Fibroblast of the aortic adventitia (primary cell): ENCODE measurements at regions not wholly inside any gene's neighbourhood (a gene's known extent, or its start where the extent isn't known, plus 50 kb on each side); places are given as distances from the start of the nearest gene placed in this dataset.

Source experiments
- DNase-seq: peaks from one replicate; pipeline ENCODE4 v3.0.0-alpha.2; 2010; ENCODE audit warnings: low read depth
- H3K4me3 ChIP-seq: 2 replicates; pipeline ENCODE4 v1.5.1; 2011; ENCODE audit warnings: low read depth, mild to moderate bottlenecking, control low read depth, low read length, moderate library complexity
- TF ChIP-seq, protein P1 (sequence below): IDR thresholded peaks from 2 replicates; pipeline ENCODE4 v1.5.1; 2011; ENCODE audit warnings: mild to moderate bottlenecking, low read length, control low read depth, inconsistent platforms; ENCODE audit not compliant: insufficient read depth

DNA sequence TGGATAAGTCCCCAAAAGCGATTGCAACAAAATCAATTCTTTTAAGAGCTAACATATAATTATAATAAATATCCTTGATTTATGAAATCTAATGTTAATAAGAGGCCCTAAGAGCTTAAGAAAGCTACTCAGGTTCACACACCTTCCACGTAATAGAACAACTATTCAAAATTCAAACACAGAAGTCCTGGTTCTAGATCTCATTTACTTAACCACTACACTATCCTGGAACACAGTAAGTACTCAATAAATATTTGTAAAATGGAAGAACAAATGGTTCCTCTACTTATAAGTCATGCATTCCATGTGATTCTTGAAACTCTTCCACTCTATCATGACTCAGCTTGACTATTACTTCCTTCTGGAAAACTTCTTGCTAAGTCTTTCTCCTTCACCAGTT lies 268.2 kb downstream of the FAM181B start:
- TF ChIP-seq, protein P1, sequence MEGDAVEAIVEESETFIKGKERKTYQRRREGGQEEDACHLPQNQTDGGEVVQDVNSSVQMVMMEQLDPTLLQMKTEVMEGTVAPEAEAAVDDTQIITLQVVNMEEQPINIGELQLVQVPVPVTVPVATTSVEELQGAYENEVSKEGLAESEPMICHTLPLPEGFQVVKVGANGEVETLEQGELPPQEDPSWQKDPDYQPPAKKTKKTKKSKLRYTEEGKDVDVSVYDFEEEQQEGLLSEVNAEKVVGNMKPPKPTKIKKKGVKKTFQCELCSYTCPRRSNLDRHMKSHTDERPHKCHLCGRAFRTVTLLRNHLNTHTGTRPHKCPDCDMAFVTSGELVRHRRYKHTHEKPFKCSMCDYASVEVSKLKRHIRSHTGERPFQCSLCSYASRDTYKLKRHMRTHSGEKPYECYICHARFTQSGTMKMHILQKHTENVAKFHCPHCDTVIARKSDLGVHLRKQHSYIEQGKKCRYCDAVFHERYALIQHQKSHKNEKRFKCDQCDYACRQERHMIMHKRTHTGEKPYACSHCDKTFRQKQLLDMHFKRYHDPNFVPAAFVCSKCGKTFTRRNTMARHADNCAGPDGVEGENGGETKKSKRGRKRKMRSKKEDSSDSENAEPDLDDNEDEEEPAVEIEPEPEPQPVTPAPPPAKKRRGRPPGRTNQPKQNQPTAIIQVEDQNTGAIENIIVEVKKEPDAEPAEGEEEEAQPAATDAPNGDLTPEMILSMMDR = no peak
- no peak for DNase-seq
- no peak overlapping the region for H3K4me3 ChIP-seq

DNA sequence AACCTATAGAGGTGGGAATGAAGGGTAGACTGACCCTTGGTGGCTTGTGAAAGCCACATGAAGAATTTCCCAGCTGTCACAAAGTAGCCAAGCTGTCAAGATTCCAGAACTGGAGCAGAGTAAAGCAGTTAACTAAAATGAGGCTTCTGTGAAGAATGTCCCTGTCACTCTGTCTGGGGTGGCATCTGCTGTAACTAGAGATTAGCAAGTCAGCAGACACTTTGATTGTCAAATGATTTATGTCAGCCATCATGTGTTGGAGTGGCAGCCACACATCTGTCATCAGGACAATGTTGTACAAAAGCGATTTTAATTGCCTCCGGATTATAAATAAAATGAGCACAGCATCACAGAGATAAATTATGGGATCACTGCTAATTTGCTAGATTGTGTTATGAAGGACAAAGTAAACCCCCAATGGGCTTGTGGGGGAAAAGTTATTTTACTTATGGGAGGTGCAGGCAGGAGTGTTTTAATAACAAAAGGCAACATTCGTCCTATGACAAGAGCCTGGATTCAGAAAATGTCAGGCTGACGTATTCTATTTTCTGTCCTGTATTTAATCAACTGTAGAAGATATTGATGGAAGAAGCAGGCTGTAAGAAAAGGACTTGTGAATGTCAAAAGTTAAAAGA lies 270.9 kb downstream of the FAM181B start:
- TF ChIP-seq, protein P1 = no peak
- no peak overlapping the region for H3K4me3 ChIP-seq
- no peak for DNase-seq

DNA sequence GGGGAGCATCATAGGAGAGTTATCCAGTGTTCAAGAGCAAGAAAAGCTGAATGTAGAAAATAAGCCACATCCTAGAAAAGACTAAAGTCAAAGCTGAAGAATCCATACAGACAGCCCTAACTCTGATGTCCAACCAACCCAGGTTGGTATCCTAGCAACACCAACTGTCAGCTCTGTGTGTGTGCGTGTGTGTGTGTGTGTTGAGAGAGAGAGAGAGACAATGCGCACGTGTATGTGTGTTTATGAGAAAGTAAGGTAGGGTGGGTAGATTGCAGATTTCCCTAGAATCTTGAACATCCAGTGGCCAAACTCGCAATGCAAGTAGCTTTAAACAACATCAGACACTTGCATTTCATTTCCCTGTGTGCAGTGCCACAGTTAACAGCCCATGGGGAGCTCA lies 274.9 kb downstream of the FAM181B start:
- TF ChIP-seq, protein P1 = no peak
- no peak for DNase-seq
- no peak overlapping the region for H3K4me3 ChIP-seq

DNA sequence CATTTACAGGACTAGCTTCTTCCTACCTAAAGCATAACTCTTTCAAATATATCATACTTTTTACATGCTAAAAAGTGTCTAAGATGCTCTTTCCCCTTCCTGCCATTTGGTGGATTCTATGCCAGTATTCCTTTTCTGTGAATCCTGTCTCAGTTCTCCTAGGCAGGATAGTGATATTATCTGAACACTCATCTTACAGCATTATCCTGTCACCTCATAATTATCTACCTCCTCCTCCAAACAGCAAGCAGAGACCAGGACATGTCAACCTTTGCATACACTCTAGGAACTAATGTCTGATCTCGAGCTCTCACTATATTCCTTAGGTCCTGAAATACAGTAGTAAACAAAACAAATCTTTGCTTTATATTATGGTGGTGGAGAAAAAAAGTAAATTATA lies 275.5 kb downstream of the FAM181B start:
- TF ChIP-seq, protein P1 = no peak
- H3K4me3 ChIP-seq = no peak overlapping the region

DNA sequence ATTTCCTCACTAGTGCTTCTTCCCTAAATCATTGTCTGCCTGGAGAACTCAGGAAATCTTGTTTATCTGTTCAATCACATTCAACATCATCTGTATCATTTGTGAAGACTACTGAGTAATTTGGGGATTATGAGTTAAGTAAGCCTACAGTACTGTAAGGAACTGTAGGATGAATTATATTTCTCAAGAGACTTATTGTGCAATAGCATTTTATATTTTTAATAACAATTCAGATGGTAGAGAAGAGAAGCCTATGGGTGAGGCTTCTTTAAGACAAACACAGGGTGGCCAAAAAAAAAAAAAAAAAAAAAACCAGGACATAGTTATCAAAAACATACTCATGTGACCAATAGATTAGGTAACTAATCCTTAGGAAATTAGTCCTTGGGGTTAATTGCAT lies 282.7 kb downstream of the FAM181B start:
- no peak for DNase-seq
- no peak overlapping the region for H3K4me3 ChIP-seq
- TF ChIP-seq, protein P1 = no peak

More for the DNA sequence above, 275.5 kb downstream of the FAM181B start:
- DNase-seq = no peak

DNA sequence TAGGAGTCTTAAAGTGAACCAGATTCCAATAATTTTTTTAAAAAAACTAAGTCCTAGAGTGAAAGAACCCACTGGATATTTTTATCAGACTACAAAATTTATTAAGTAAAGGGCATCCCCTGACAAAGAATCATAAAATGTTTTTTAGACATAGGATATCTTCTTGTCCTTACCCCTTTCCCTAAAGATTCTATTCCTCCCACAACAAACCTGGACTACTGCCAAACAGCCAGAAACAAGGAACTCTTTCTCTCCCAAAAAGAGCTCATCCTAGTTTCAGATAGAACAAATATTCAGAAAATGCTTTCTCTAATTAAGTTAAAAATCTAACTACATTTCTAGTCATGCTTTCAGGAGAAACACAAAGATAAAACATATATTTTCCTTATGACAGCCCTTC lies 327.1 kb downstream of the FAM181B start:
- TF ChIP-seq, protein P1 = no peak
- H3K4me3 ChIP-seq = no peak overlapping the region
- no peak for DNase-seq

DNA sequence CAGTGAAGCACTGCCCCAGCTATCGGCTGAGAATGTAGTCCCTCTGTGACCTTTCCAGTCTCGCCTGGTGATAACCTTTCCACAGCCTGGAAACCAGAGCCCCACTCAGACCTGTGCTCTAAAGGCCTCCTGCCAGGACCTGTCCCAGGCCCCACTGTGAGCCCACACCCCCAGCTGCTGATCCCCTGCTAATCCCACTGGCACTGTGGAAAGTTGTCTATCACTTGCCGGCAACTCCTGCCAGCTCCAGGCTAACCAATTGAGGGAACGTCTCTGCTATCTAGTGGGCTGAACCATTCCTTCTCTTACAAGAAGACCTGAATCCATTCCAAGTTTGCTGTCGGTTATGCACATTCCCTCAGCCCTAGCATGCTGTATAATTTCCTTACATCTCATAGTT lies 328.2 kb downstream of the FAM181B start:
- no peak for DNase-seq
- TF ChIP-seq, protein P1 = no peak

More for the DNA sequence above, 328.2 kb downstream of the FAM181B start:
- H3K4me3 ChIP-seq = no peak overlapping the region
